ENCODE measurements at regions not wholly inside any gene's neighbourhood (a gene's known extent, or its start where the extent isn't known, plus 50 kb on each side); places are given as distances from the start of the nearest gene placed in this dataset.
A peak's percentile ranks its signal among the peaks of the same experiment; 100 is the strongest.

GRCh38 chr6:72457738-72458137 lies 164.1 kb upstream of the KCNQ5 start:
- no peak for TF ChIP-seq CTCF (IDR thresholded peaks at IDR 0.05; ENCODE audit: insufficient read depth, low read depth, low read length, missing control alignments)
- no peak overlapping the region for H3K4me3 ChIP-seq (ENCODE audit: low read length)
- no peak for DNase-seq (ENCODE audit: low read depth)

GRCh38 chr6:72458521-72458920 lies 163.3 kb upstream of the KCNQ5 start:
- no peak for TF ChIP-seq CTCF (IDR thresholded peaks at IDR 0.05; ENCODE audit: insufficient read depth, low read depth, low read length, missing control alignments)
- H3K4me3 ChIP-seq (ENCODE audit: low read length) = no peak overlapping the region
- DNase-seq (ENCODE audit: low read depth) = no peak

- TF ChIP-seq CTCF (IDR thresholded peaks at IDR 0.05; ENCODE audit: insufficient read depth, low read depth, low read length, missing control alignments) = no peak
- no peak for DNase-seq (ENCODE audit: low read depth)
- no peak overlapping the region for H3K4me3 ChIP-seq (ENCODE audit: low read length)
Measured at GRCh38 chr6:72461144-72461543, 160.7 kb upstream of the KCNQ5 start.

- no peak for TF ChIP-seq CTCF (IDR thresholded peaks at IDR 0.05; ENCODE audit: insufficient read depth, low read depth, low read length, missing control alignments)
- no peak overlapping the region for H3K4me3 ChIP-seq (ENCODE audit: low read length)
- no peak for DNase-seq (ENCODE audit: low read depth)
Measured at GRCh38 chr6:72464246-72464645, 157.6 kb upstream of the KCNQ5 start.

- no peak for TF ChIP-seq CTCF (IDR thresholded peaks at IDR 0.05; ENCODE audit: insufficient read depth, low read depth, low read length, missing control alignments)
- no peak overlapping the region for H3K4me3 ChIP-seq (ENCODE audit: low read length)
- DNase-seq (ENCODE audit: low read depth) = peak; percentile 92
Measured at GRCh38 chr6:72464791-72465691, 156.8 kb upstream of the KCNQ5 start.

GRCh38 chr6:72466471-72466870 lies 155.4 kb upstream of the KCNQ5 start:
- no peak overlapping the region for H3K4me3 ChIP-seq (ENCODE audit: low read length)
- DNase-seq (ENCODE audit: low read depth) = peak; percentile 16
- TF ChIP-seq CTCF (IDR thresholded peaks at IDR 0.05; ENCODE audit: insufficient read depth, low read depth, low read length, missing control alignments) = no peak
